GM19328 (cell line): ENCODE measurements at regions not wholly inside any gene's neighbourhood (a gene's known extent, or its start where the extent isn't known, plus 50 kb on each side); places are given as distances from the start of the nearest gene placed in this dataset.

Source experiments
- ATAC-seq: cut with Tn5 transposase; IDR thresholded peaks from one replicate; pipeline ENCODE4 v1.9.1; 2021; ENCODE audit warnings: mild to moderate bottlenecking, moderate library complexity; ENCODE audit not compliant: unreplicated experiment

DNA sequence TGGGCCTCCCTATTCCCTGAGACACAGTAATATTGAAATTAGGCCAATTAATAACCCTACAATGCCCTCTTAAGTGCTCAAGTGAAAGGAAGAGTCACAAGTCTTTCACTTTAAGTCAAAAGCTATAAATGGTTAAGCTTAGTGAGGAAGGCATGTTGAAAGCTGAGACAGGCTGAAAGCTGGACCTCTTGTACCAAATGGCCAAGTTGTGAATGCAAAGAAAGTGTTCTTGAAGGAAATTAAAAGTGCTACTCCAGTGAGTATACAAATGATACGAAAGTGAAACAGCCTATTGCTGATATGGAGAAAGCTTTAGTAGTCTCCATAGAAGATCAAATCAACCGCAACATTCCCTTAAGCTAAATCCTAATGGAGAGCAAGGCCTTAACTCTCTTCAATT lies 140.8 kb downstream of the PTCSC3 start:
- ATAC-seq: no peak

DNA sequence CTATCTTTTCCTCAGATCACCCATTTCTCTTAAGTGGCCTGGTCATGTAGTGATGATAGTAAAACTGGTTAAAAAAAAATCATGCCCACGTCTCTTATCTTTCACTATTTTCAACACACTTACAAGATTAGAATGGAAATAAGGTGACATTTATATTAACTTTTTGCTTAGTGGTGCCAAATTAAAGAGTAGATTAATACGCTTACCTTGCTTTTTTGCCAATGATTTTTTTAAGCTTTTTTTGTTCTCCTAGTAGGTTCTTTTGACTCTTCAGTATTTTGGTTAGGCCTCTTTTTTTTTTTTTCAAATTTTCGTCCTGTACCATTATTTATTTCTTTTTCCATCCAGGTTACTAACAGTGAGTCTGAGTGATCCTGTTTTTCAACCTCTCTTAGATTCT lies 147.9 kb downstream of the PTCSC3 start:
- no peak for ATAC-seq

DNA sequence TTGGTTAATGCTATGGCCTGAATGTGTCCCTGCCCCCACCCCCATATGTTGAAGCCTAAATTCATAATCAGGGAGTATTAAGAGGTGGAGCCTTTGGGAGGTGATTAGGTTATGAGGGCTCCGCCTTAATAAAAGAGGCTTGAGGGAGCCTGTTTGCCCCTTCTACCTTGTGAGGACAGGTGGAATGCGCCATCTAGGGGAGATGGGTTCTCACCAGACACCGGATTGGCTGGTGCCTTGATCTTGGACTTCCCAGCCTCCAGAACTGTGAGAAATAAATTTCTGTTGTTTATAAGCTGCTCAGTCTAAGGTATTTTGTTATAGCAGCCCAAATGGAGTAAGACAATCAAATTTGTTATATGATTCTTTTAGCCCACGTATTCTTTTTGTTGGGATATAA lies 148.3 kb downstream of the PTCSC3 start:
- no peak for ATAC-seq

DNA sequence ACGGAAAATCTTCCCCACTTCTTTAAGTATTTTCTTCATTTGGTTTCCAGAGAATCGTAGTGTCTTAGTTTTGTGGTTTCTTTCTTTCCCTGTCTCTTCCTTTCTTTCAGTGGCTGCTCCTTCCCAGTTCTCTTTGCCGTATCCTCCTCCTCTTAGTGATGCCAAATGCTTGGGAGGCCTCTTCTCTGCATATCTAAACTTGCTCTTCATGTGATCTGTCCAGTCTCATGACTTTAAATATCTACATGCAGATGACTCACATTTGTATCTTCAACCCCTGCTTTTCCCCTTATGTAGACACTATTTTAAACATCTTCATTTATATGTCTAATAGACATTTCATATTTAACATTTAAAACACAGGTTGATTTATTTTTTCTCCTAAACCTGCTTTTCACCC lies 149.2 kb downstream of the PTCSC3 start:
- ATAC-seq: no peak

DNA sequence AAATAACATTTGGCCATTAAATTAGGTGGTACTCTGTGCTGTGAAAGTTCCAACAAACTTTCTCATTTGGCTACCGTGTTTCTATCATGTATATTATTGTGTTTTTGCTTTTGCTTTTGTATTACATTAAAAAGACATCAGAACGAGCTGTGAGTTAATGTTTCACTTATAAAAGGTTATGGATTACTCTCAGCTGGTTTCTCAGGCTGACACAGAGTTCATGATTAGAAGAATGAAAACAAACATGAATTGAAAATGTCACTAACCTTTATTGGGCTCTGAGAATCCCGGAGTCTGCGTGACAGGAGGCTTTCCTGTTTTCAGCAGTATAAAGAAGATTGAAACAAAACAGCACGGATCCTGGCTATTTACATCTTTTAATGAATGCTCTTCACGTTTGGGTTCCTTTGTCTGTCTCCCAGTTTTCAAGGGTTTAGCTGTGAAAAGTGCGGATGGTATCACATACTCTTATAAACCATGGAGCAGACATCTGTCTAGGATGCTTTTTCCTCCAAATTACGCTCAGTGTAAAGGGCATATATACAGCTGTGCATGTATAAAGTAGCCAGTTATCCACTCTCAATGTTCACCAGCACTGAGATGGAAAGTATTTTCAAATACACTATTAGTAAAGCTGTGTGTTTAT lies 153.6 kb downstream of the PTCSC3 start:
- ATAC-seq: no peak

DNA sequence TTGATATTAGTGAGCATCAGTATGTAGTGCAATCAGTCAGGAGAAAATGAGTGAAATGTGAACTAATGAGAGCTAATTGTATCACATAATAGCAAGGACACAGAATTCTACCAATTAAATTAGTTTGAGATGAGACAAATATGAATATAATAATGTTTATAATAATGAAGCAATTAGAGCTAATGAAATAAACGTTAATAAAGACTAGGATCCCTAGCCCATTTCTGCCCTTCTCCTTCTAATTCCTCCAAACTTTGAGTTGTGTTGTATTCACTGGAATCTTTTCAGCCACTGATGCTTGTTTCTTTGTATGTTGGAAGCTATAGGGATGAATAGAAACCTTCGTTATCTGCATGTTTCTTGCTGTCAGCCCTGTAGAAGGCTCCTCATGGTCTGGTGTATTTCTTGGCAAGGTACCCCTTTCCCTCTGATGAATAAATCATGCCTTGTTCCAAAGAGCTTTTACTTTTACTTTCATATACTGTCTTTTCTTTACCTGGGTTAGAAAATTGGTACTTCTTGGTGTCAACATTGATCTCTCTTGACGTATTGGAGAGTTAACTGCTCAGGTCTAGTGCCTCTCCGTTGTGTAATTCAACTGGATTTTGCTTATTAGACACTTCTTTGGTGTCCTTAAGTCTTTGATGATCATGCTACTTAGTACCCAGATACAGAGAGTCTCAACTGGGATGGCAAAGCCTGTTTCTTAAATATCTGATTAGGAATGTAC lies 154.8 kb downstream of the PTCSC3 start:
- no peak for ATAC-seq

DNA sequence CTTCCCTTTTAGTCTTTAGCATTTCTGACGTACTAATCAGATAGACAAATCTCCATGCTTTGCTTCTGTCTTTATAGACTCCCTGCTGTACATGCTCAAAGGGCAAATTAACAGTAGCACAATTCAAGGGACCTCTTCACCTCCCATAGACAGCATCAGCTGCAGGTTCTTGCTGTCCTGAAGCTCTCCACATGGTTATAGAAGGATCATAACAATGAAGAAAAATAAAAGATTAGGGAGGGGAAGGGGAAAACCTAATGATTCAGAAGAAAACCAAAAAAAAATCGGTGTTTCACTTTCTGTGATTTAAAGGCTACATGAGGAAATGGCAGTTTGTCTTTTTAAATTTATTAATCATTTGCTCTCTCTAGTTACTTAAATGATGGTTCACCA lies 155.5 kb downstream of the PTCSC3 start:
- no peak for ATAC-seq

DNA sequence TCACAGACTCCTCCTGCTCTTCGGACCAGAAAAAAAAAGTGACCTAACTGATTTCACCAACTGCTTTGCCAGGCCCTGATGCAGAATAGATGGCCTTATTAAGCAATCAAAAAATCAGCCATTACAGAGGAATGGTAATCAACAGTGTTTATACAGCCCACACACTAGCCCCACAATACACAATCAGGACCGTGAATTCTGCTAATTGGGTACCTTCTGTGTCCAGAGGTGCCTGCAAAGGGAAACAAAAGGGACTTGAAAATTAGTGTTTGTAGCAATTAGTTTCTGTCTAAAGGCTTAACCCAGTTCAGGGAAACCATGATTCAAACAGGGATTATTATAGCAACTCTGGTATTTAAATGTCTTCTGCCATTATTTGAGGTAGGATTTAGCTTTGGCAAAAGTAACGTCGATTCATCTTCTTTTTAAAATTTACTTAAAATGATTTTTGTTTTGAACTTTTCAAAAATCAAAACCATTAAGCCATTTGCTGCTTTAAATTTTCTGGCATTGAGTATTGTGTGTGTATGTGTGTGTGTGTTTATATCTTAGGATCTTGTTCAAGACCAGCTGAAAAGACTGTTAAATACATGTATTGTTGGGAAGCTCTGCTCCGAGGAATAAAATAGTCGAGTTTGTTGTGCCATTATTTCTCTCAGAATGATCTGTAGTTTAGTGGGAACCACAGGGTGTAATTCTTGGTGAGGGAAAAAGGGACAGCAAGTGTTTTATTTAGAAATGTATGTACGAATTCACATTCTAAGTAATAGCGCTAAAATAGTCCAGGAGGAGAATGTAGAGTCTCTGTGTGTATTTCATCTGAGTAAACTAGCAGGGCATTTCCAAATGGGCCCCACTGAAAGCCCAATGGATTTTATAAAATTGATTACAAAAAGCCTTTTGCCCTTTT lies 156.1 kb downstream of the PTCSC3 start:
- no peak for ATAC-seq

DNA sequence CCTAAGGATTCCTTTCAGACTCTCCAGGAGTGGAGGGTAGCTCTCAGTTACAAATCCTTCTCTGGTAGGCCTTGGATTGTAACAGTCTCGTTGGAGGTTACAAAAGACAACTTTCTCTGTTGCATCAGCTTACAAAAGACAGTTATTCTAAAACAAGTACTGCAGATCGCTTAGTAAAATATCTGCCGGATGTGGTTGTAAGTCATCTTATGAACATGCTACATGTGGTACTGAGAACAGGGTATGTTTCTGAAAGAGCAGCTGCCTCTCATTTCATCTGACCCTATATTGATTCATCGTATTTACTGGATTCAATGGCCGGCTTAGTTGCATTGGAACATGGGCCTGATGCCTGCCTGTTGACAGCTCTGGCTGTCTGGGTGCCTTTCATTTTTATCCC lies 157.4 kb downstream of the PTCSC3 start:
- ATAC-seq: no peak

DNA sequence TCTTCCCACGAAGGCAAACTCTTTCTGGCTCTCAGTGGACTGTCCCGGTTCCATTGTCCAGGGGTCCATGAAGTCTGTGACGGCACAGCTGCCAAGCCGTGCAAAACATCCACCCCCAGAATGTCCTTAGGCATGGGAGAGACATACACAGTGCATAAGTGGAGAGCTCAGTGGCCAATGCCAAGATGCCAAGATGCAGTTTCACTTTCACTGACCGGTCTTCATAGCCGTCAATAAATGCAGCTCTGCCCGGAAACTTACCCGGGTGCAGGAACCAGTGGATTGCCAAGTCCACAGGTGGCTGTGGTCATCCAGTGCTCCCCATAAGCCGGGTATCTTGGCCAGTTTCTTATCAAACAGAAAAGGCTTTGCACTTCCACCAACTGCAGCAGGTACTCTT lies 162.3 kb downstream of the PTCSC3 start:
- no peak for ATAC-seq

DNA sequence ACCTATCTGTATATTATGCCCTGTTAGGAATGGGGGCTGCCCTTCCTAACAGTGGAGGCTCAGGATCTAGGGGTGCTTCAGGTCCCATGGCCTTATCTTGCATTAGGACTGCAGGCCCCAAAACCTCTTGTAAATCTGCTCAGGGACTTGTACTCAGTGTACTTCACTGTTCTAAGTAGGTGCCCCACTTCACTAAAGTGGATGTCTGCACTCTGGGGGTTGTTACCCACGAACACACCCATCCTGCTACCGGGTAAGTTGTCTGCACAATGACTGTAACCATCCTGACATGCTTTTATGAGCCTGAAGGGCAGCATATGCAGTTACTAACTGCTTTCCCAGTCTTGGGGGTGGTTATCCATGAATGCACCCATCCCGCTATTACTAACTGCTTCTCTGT lies 163.0 kb downstream of the PTCSC3 start:
- no peak for ATAC-seq

DNA sequence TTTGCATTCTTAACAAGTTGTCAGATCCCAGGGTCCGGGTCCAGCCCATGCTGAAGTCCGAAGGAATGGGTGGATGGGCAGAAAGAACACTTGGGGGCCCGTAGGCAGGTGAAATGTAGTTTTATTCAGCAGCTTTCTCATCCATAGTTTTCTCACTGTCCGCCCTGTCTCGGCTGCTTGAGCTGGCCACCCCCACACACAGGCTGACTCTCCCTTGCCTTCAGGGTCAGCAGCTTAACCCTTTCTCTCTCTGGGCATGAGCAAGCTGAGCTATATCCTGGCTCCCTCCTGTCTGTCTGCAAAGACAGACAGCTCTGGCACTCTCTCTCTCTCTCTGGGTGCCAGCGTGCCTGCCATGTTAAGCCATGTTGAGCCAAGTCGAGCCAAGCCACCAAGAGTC lies 163.9 kb downstream of the PTCSC3 start:
- ATAC-seq: no peak

DNA sequence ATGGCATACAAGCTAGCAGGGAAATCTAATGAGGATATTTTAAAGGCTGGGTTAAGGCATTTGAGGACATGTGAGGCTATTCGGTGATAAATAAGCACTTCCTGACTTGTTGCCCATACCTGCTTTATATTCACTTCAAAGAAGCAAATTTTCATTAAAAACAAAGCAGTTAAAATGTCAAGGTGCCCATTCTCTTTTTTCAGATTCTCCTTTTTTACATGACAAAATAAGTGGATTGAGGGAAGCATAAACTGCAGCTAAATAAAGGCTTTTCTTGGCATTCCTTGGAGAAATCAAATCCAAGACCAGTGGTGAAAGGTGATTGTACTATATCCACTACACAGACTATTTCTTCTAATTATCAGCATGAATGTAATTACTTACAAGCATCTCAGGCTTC lies 166.9 kb downstream of the PTCSC3 start:
- no peak for ATAC-seq

DNA sequence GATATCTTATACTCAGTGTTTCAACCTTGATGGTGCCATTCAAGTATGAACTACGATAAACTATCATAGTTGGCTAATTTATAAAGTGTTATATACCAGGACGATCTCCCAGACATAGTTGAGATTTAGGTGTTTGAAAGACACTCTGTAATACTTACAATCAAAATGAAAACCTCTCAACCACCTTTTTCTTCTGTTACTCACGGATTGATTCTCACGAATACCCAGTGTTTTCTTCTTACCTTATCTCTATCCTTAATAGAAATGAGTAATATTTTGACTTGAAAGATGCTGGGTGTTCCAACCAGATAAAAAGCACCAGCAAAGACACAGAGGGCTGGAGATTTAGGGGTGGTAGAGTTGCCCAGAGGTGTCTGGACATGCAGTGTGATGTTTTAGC lies 169.9 kb downstream of the PTCSC3 start:
- no peak for ATAC-seq

DNA sequence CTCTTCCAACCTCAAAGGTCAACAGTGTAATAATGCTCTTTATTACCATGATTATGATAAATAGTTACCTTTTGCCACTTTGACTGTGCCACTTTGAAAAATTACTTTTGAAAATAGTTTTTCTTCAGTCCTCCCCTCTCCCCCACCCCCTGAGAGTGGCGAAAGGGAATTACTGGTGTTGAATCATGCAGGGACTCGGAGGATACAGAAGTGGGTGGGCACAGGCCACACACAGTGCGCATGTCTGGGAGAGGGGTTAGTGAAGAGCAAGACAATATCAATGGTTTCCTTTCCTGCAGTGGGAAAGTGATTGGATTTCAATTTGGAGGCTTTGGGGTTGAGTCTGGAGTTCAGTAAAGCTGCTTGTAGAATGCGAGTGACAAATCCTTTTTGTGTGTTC lies 170.9 kb downstream of the PTCSC3 start:
- ATAC-seq: no peak

DNA sequence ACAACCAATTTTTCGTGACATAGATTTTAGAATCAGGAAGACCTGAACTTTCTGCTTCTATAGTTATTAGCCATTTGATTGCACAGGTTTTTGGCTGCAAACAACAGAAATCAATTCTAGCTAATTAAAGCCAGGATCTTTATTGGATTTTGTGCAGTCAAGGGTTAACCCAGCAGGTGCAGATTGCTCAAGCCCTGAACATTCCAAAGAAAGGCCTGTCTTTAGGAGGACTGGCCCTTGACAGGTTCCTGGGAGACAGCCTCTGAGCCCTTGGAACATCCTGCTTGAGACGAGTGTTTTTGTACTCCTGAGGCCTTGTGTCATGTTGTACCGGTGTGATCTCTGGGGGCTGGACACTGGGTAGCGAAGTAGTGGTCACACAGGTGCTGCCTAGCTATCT lies 174.6 kb downstream of the PTCSC3 start:
- ATAC-seq: no peak

DNA sequence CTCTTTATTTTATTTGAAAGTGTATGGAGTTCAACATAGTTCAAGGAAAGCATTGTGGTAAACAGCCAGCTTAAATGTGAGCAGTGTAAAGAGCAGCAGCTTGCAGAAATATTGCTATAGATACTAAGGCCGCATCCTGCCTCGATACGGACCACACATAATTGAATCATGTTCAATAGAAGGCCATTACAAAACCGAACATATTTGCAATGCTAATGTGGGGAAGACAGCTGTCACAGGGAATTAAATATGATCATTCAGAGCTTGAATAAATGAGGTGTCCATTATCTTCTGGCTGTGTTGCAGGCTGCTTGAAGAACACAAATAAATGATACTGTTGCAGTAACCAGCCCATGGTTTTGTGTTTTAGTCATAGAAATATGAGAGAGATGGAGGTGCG lies 173.2 kb downstream of the BRMS1L start:
- no peak for ATAC-seq

DNA sequence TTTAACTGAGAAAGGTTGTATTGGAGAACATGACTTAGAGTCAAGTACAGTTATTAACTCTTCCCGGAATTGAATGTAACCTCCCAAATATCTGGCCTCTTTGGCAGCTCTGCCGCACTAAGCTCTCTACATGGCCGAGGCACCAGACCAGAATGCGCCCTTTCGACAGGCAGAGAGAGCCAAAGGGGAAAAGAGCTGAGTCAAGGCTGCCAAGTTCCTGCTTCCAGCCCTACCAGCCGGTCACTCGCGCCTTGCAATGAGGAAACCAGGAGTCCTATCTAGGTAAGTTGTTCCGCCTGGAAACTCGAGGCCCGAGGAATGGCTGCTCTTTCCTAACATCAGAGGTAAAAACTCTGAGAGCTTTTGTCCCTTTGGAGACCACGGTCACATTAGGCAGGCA lies 172.2 kb downstream of the BRMS1L start:
- ATAC-seq: no peak

DNA sequence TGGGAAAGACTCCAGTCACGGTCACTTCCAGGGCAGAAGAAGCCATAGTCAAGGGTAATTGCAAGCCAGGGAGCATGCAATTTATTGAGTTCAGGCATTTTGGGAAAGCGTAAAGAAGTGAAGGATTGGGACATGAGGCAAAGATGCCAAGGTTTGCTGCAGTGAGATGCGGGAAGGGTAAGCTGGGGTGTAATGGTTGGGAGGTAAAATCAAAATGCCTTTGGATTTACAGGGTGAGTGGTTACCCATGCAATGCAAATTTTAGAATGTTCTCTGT lies 167.5 kb downstream of the BRMS1L start:
- no peak for ATAC-seq

DNA sequence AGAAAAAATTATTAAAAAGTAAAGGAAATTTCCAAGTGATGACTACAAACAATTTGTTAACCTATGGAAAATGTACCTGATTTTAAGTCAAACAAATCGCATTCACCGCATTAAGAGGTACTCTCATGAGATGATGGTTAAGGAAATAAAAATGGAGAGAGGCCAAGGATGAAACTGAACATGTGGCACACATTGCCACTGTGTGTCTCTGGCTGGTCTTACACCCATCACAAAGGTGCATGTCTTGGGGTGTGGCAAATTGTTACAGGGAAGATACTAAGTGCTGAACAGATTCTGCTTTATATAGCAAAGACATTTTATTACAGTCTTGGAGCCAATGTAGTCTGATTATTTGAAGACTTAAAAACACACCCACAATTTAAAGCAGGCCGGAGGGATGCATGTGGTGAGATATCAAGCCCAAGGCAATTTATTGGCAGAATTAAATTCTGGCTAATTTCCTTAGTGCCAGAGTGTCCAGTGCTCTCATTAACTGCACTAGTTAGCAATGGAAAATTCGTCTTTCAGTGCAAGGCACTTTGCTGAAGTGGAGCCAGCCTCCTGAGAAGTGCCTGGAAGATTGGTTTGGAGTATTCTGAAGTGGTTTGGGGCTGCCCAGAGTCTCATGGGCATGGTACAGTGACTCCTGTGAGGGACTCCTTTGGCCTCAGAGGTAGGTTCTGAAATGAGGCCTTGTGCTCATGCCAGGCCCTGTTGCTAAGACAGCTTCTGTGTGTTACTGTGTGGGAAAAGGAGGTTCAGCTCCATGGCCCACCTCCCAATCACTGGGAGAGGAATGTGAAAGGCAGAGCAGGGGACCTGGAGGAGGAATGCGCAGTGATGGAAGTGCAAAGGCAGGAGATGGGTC lies 166.9 kb downstream of the BRMS1L start:
- ATAC-seq: no peak

DNA sequence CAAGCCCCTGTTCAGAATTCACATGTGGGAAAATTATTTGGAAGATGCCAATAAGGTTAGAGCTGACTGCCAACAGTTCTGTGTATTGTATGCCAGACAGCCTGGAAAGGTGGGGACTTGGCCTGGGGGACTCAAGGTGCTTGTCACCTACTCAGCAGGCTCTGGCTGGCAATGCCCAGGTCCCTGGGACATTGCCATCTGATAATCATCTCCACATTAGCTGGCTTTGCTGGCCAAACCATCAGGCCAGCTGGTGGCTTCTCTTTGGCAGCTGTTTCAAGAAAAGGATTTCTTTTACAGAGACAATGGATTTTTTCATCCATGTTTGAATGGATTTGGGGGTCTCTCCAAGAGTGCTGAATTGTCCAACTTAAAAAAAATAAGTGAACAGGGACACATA lies 165.2 kb downstream of the BRMS1L start:
- ATAC-seq: no peak
